ENCODE measurements at regions not wholly inside any gene's neighbourhood (a gene's known extent, or its start where the extent isn't known, plus 50 kb on each side); places are given as distances from the start of the nearest gene placed in this dataset.
"Not testable (repeated sequence)": the region's sequence is repeated elsewhere in the genome, so short reads cannot be mapped to it uniquely, and the experiment has no call there.

DNA sequence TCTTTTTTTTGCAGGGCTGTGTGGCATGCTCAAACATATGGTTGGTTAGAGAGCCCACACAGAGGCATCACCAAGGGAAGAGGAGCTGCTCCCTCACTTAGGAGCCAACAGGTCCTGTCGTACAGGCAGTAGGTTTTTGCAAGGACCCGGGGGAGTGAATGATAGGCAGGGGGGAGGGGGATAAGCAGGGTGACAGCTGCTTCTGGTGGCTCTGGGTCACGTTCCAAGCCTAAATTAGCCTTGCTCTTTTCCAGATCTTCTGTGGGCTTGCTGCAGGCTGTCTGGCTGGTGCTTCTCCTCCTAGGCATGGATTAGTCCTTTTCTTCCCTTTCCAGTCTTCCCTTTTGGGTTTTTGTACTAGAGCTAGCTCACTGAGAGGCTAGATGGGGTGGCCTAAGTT, 117.7 kb upstream of the PODXL start:
- H3K27ac ChIP-seq = no peak overlapping the region
- H3K9me3 ChIP-seq = no peaks in the 10 kb centered on the region
- no peaks in the 10 kb centered on the region for H3K27me3 ChIP-seq
- no peak overlapping the region for H3K4me3 ChIP-seq
- intact Hi-C loops (cut with DNase I) = no loop called here
- TF ChIP-seq, protein P1, sequence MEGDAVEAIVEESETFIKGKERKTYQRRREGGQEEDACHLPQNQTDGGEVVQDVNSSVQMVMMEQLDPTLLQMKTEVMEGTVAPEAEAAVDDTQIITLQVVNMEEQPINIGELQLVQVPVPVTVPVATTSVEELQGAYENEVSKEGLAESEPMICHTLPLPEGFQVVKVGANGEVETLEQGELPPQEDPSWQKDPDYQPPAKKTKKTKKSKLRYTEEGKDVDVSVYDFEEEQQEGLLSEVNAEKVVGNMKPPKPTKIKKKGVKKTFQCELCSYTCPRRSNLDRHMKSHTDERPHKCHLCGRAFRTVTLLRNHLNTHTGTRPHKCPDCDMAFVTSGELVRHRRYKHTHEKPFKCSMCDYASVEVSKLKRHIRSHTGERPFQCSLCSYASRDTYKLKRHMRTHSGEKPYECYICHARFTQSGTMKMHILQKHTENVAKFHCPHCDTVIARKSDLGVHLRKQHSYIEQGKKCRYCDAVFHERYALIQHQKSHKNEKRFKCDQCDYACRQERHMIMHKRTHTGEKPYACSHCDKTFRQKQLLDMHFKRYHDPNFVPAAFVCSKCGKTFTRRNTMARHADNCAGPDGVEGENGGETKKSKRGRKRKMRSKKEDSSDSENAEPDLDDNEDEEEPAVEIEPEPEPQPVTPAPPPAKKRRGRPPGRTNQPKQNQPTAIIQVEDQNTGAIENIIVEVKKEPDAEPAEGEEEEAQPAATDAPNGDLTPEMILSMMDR (IDR thresholded peaks at IDR 0.05) = no peak
- no peaks in the 10 kb centered on the region for H3K4me1 ChIP-seq
- H3K9ac ChIP-seq (ENCODE audit: low read depth in 2 of 2, low read length in 2 of 2) = no peak overlapping the region
- no peaks in the 10 kb centered on the region for H3K36me3 ChIP-seq
- no peak for DNase-seq

DNA sequence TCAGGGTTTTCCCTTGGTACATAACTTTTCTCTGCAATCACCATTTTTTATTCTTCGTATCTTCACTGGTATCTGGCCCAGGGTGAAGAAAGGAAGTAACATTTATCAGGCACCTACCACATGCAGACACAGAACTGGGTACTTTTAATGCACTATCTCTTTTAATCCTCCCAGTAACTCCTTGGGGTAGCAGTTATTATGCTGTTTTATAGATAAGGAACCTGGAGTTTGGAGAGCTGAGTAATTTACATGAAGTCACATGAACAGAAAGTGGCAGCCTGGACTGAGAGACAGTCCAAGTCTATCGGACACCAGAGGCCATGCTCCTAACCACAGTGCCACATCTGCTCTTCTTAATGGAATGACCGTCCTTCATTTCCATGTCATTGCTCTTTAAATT, 117.1 kb upstream of the PODXL start:
- Histone ChIP-seq H3K36me3 (no peaks in the 10 kb centered on the region), H3K27ac (no peak overlapping the region), H3K4me1 (no peaks in the 10 kb centered on the region), H3K9me3 (no peaks in the 10 kb centered on the region), H3K27me3 (no peaks in the 10 kb centered on the region), H3K9ac (ENCODE audit: low read depth in 2 of 2, low read length in 2 of 2) (no peak overlapping the region), H3K4me3 (no peak overlapping the region)
- TF ChIP-seq, protein P1 (IDR thresholded peaks at IDR 0.05) = no peak
- DNase-seq = no peak
- intact Hi-C loops (cut with DNase I) = no loop called here

DNA sequence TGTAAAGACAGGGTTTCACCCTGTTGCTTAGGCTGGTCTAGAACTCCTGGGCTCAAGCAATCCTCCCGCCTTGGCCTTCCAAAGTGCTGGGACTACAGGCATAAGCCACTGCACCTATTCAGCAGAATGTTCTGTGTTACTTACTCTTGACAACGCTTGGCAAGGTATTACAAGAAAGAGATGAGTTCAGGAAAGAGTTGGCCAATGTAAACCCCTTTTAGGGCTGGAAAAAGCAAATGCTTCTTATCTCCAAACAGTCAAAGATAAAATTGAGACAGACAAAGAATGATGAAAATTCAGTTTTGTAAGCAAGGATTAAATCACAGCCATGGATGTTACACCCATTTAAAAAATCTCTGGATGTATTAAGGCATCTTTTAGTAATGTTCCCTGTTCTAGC, 114.0 kb upstream of the PODXL start:
- Histone ChIP-seq H3K4me1 (no peaks in the 10 kb centered on the region), H3K36me3 (no peaks in the 10 kb centered on the region), H3K27ac (no peak overlapping the region), H3K27me3 (no peaks in the 10 kb centered on the region), H3K9me3 (no peaks in the 10 kb centered on the region), H3K4me3 (no peak overlapping the region), H3K9ac (ENCODE audit: low read depth in 2 of 2, low read length in 2 of 2) (no peak overlapping the region)
- TF ChIP-seq, protein P1 (IDR thresholded peaks at IDR 0.05) = no peak
- intact Hi-C loops (cut with DNase I) = no loop called here
- DNase-seq = no peak

DNA sequence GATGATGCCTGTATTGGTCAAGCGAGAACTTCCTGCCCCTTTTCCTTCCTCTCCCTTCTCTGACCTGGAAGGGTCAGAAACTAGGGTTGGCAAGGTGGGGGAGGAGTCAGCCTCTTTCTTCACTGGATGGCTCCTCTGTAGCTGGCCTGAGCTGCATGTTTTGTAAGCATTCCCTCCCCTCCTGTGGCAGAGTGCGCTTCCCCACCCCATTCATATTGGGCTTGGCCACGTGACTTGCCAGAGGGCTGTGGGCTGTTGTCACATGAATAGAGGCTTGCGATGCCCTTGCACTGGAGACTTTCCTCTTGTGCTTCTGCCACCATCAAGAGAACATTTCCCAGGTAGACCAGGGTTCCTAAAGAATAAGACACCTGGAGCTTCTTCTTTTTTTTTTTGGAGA, 111.3 kb upstream of the PODXL start:
- intact Hi-C loops (cut with DNase I) = no loop called here
- TF ChIP-seq, protein P1 (IDR thresholded peaks at IDR 0.05) = no peak
- no peaks in the 10 kb centered on the region for H3K36me3 ChIP-seq

DNA sequence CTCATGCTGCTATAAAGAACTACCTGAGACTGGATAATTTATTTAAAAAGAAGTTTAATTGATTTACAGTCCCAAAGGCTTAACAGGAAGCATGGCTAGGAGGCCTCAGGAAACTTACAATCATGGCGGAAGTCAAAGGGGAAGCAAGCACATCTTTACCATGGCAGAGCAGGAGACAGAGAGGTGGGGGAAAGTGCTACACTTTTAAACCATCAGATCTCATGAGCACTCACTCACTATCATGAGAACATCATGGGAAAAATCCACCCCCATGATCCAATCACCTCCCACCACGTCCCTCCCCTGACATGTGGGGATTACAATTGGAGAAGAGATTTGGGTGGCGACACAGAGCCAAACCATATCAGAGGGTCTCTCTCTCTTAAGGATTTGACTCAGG, 108.6 kb upstream of the PODXL start:
- Histone ChIP-seq H3K4me1 (no peaks in the 10 kb centered on the region), H3K27ac (no peak overlapping the region), H3K4me3 (no peak overlapping the region), H3K36me3 (no peaks in the 10 kb centered on the region), H3K9me3 (no peaks in the 10 kb centered on the region), H3K27me3 (no peaks in the 10 kb centered on the region), H3K9ac (ENCODE audit: low read depth in 2 of 2, low read length in 2 of 2) (no peak overlapping the region)
- intact Hi-C loops (cut with DNase I) = no loop called here
- no peak for DNase-seq
- TF ChIP-seq, protein P1 (IDR thresholded peaks at IDR 0.05) = no peak

More for the DNA sequence above, 111.3 kb upstream of the PODXL start:
- DNase-seq = no peak
- Histone ChIP-seq H3K9ac (ENCODE audit: low read depth in 2 of 2, low read length in 2 of 2) (no peak overlapping the region), H3K27me3 (no peaks in the 10 kb centered on the region), H3K27ac (no peak overlapping the region), H3K9me3 (no peaks in the 10 kb centered on the region), H3K4me1 (no peaks in the 10 kb centered on the region), H3K4me3 (no peak overlapping the region)

DNA sequence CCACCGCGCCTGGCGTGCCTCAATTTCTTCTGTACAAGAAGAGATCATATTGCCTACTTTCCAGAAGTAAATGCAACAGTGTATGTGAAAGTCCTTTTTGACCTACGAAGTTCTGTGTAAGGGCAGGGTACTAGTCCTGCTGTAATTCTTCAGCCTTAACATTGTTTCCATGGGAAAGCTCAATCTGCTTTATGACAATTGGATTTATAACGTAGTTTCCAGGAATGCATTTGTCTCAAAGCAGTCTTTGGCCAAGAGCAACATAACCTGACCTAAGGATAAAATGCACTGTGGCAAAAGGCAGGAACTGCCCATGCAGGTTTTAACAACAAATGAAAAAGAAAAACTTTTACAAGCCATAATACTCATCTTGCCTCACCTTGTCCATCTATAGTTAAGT, 108.1 kb upstream of the PODXL start:
- intact Hi-C loops (cut with DNase I) = no loop called here

DNA sequence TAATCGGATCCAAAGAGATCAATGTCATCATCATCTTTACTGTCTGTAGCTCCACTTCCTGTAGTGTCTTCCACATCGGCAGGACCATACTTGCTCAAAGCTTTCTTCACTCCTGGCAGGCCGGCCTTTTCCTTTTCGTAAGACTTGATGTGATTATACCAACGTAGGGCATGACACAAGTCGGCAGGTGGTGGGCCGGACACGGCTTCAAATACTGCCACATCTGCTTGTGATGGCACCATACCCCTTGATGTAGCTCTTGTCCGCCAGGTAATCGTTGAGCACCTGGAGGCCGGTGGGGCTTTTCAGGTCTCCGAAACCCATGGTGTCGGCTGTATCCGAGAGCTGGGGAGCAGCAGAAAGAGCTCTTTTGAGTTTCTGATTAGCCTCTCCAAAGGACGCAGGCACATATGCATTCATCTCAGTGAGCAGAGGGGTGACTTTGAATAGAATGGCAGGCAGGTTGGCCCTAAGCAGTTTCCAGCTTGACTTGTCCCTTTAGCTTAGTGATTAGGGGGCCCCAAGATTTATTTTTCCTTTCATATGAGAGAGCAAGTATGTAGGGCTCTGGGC, 106.0 kb upstream of the PODXL start:
- H3K9me3 ChIP-seq; H3K9ac ChIP-seq (ENCODE audit: low read depth in 2 of 2, low read length in 2 of 2); DNase-seq; H3K4me1 ChIP-seq; intact Hi-C loops (cut with DNase I); H3K36me3 ChIP-seq; H3K4me3 ChIP-seq; H3K27ac ChIP-seq; H3K27me3 ChIP-seq: not testable (repeated sequence)

More for the DNA sequence above, 108.1 kb upstream of the PODXL start:
- no peaks in the 10 kb centered on the region for H3K36me3 ChIP-seq
- no peak overlapping the region for H3K4me3 ChIP-seq
- TF ChIP-seq, protein P1 (IDR thresholded peaks at IDR 0.05) = no peak
- no peaks in the 10 kb centered on the region for H3K4me1 ChIP-seq
- no peaks in the 10 kb centered on the region for H3K9me3 ChIP-seq
- no peaks in the 10 kb centered on the region for H3K27me3 ChIP-seq
- no peak overlapping the region for H3K9ac ChIP-seq (ENCODE audit: low read depth in 2 of 2, low read length in 2 of 2)
- no peak for DNase-seq
- H3K27ac ChIP-seq = no peak overlapping the region
